Activated CD4-positive, CD25-positive, alpha-beta regulatory T cell treated with anti-CD3 and anti-CD28 coated beads, Interleukin-2, amount 50 U/mL, for 24 hours (primary cell): ENCODE measurements at regions not wholly inside any gene's neighbourhood (a gene's known extent, or its start where the extent isn't known, plus 50 kb on each side); places are given as distances from the start of the nearest gene placed in this dataset.

Source experiments
- ATAC-seq, 2 donors: fragments of 150-1000 bp; cut with Tn5 transposase; one replicate each; pipeline ENCODE4 v1.10.0; 2021; ENCODE audit warnings: mild to moderate bottlenecking in 1 of 2, moderate library complexity in 1 of 2

DNA sequence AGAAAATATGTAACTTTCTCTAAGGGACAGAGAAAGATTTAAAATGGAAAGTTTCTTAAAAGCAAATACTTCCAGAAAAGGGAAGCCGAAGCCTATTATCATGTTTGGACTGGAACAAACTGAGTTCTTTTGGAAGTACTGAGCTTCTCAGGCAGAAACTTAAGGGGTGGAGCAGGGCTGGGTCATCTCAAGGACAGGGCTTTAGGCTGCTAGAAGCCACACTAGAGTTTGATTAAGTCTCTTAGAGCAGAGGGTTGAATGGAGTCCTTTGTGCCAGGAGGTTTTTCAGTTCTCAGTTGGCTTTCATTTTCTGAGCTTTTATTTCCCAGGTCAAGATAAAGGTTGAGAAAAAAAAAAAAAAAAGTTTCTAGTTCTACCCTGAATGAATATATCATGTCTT, 432.7 kb downstream of the SLITRK5 start:
- ATAC-seq, result no peak

GRCh38 chr13:88104576-88104975, 433.4 kb downstream of the SLITRK5 start:
- ATAC-seq, result no peak

GRCh38 chr13:88107570-88107969, 436.4 kb downstream of the SLITRK5 start:
- no peak for ATAC-seq

DNA sequence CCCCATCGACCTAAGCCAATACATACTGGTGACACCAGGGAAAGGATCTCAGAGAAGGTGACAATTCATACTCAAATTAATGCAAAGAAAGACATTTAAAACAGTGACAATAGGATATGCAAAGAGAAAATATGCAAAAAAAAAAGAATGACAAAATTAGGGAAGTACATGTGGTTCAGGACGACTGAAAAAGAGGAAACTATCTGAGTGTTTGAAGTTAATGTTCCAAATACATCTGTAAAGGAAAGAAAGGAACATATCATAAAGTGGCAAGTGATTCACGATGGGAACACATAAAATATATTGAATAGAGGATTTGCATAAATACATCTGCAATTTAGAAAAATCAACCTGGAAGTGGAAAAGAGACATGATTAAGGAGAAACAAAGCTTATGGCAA, 441.4 kb downstream of the SLITRK5 start:
- no peak for ATAC-seq

DNA sequence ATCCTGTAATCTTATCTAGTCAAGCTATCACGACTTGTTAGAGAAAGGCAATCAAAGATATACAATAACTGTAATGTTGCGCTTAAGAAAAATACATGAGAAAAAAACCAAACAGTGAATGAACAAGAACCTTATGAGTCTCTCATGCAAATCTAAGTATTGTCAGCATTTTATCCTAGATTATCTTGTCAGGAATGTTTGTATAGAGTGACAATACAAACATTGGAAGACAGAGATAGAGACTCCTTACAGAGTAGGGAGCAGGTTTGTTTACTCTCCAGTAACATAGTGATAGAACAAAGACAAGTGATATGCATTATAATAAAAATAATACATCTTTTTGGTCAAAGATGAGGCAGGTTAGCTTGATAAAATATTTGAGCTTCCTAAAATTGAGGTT, 444.8 kb downstream of the SLITRK5 start:
- no peak for ATAC-seq

DNA sequence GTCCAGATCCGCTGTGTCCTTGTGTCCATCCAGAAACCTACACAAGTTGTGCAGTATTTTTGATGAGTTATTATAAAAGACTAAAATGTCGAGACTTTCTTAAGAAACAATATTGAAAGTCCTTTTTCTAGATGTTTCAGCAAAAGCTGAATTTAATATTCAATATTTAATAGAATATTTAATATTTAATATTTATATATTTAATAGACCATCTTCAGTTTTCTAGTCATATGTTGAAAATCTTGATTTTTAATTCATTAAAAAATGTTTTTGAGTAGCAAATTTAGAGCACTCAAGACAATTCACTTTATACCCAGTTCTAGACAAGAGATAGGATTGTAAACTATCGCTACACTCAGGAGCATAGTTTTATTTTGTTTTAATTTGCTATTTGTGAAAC, 447.8 kb downstream of the SLITRK5 start:
- ATAC-seq, result no peak

DNA sequence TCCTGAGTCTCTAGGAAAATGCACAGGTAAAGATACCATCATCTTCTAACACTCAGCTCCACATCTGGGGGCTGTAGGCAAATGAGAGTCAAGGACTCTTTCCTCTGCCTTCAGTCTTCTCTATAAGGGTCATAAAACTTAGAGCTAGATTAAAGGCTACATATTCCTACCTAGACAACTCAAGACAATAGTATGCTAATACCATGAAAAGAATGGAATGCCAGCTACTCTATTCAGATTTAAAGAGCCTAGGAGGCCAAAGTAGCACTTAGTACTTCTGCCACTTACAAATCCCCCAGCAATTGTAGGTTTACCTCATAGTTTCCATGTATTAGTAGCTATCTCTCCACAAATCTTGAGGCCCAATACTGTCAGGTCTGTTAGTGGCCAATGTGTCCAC, 453.0 kb downstream of the SLITRK5 start:
- no peak for ATAC-seq

GRCh38 chr13:88125055-88125454, 453.9 kb downstream of the SLITRK5 start:
- no peak for ATAC-seq

- ATAC-seq, result no peak
These were observed 465.1 kb downstream of the SLITRK5 start for GRCh38 chr13:88136098-88136790.

DNA sequence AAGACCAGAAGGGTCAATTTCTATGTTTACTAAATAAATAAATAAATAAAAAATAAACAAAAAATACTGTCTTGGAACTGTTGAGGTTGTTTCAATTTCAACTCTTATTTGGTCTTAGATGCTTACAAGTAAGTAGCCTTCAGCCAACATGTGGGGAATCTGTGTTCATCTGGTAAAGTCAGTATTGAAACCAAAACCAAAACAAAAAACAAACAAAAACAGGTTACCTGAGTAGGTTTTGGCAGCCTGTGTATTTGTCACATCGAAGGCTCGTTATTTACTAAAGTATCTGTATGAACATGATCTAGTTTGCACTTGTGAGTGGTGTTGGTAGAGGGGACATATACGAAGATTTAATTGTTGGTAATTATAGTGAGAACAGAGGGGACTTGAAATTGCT, 471.5 kb downstream of the SLITRK5 start:
- no peak for ATAC-seq

- no peak for ATAC-seq
These were observed 473.4 kb downstream of the SLITRK5 start for GRCh38 chr13:88144580-88144979.

DNA sequence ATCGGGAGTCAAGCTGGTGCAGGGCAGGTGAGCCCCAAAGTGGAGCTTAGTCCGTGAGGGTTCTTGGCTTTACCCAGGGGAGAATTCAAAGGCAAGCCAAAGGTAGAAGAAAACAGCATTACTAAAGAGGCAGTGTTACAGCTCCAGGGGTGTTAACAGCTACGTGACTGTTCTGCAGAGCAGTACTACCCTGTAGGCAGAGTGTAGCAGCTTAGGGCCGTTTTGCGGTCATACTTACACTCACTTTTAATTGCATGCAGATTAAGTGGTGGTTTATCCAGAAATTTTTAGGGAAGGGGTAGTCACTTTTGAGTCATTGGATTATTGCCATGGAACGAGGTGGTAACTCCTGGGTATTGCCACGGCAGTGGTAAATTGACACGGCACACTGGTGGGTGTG, 482.2 kb downstream of the SLITRK5 start:
- ATAC-seq, result no peak

GRCh38 chr13:88154001-88154400, 482.8 kb downstream of the SLITRK5 start:
- ATAC-seq, result no peak

DNA sequence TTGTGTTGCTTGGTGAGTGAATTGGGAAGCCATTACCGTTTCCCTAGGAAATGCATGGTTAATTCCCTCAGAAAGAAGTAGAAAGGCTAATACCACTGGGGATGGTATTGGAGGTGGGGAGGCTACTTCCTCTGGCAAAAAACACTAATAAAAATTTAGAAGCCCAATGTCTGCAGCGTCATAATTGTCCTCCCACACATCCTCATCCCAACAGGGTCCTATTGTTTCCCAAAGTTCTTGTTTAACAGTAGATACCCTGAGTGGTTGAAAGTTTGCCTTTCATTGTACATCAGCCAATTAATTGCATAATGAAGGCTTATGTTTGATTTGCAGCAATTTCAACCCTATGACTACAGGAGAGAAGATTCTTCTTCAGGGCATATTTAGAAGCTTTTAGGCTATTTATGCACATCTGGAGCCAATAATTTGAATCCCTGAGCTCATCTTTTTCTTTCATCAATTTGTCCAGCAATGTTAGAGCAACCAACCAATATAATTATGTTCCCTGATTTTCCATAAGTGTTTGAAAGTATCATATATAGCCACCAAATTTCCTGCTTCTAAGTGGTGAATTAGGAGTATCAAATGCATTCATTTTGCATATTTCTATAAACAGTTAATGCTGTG, 491.0 kb downstream of the SLITRK5 start:
- ATAC-seq, result no peak

GRCh38 chr13:88176231-88176630, 505.1 kb downstream of the SLITRK5 start:
- no peak for ATAC-seq

DNA sequence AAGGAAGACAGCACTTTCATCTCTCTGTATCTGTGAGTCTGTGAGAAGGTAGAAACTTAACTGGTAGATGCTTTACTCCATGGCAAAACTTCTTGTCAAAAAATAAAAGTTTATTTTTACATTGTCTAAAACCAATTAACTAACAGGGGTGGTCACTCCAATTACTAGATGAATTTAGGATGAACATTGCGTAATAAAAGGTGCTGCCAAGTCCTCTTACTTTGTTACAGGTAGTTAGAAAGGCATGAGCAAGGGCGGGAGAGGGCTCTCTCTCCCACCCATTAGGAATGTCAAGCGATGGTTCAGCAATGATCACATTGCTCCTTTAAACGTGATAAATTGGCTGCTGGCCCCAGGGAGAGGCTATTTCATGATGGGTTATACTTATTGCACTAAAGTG, 512.3 kb downstream of the SLITRK5 start:
- ATAC-seq, result no peak

- no peak for ATAC-seq
These were observed 517.8 kb downstream of the SLITRK5 start for GRCh38 chr13:88188986-88189385.

DNA sequence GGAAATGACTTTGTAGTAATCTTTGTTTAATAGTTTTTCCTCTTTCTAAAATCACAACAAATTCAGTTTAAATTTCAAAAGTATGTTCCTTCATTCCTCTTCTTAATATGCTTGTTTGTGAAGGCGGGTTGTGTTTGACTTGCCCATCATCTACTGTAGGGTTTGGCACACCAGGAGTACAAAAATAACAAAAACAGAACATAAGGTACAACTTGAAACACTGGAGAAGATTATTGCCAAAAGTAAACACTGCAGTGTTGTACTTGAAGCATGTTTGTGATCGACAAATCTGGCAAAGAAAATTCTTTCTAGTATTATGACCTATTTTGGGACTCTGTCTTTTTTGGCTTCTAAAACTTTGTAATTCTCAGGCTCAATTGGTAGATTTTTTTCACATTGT, 518.6 kb downstream of the SLITRK5 start:
- no peak for ATAC-seq

DNA sequence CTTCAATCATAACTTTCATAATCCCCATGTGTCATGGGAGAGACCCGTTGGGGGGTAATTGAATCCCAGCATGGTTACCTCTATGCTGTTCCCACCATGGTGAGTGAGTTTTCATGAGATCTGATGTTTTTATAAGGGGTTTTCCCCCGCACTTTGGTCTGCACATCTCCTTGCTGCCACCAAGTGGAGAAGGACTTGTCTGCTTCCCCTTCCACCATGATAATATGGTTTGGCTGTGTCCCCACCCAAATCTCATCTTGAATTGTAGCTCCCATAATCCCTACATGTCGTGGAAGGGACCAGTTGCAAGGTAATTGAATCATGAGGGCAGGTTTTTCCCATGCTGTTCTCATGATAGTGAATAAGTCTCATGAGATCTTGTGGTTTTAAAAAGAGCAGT, 524.9 kb downstream of the SLITRK5 start:
- no peak for ATAC-seq

DNA sequence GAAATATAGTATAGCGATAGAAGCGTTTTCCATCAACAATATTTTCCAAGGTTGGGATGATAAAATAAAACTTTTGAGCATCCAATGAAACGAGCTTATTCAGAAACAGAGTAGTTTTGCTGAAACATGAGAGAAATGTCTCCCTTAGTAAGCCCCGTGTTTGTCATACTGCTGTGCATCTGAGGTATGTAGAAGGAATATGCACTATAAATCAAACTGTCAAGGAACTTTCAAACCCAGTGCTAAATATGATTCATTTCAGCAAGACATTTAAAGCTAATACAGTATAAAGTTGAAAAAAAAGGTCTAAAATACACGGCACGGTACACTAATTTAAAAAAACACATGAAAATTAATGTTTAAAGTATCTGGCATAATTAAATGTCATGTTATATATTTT, 546.2 kb downstream of the SLITRK5 start:
- no peak for ATAC-seq

DNA sequence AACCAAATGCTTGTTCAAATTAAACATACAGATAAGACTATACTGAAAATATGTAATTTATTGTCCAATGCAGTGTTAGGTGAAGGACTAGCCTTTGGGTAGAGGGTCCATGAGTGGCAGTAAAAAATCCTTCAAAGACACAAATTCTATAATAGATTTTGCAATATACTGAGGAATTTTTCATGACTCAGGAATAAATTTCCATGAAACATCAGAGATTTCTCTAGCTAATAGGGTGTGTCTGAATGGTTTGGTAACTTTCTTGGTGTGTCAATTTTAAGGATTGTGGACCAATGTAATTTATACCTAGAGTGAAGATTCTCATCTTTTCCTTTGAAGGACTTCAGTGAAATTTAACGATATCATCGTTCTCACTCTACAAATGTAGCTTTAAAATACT, 546.7 kb downstream of the SLITRK5 start:
- no peak for ATAC-seq

DNA sequence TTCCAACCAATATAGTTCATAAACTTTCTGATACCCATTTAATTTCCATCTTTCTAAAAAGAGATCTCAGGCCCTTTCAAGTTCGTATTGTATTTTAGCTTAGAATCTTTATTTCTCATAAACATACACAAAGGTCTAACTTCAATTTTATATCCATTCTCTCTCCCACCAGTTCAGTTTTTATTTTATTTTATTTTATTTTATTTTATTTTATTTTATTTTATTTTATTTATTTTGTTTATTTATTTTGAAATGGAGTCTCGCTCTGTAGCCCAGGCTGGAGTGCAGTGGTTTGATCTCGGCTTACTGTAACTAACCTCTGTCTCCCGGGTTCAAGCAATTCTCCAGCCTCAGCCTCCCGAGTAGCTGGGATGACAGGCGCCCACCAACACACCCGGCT, 552.8 kb downstream of the SLITRK5 start:
- ATAC-seq, result no peak

DNA sequence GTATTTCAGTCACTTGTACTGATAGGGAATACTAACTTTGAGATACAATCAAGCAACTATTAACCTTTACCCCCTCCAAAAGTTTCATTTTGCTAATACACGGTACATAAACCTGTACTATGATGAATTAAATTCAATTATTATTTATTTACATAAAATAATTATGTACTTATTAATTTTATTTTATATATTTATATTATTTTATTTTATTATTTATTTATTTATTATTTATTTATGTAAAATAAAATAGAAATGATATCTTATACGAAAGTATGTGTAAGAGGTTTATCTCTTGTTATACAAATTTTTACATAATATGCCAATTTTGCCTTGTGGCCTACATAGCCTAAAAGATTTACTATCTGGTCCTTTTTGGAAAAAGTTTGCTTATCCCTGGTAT, 564.3 kb downstream of the SLITRK5 start:
- no peak for ATAC-seq

GRCh38 chr13:88246239-88246638, 575.1 kb downstream of the SLITRK5 start:
- no peak for ATAC-seq

DNA sequence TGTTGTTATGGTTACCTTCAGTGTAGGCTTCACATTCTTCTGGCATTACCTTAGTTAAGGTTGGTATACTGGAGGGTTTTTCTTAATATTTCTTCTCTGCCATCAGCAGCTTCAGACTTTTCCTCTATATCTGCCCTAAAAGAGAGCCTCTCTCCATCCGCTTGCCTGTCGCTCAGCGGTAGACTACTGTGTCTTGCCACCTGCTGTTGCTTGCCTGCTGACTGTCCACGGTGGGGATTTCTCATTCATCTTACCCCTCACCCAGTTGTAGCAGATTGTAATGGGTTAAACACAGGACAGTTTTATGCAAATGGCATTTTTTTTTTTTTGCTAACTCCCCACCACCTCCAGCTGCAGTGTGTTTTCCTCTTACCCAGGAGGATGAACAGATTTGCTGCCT, 577.2 kb downstream of the SLITRK5 start:
- no peak for ATAC-seq
